ENCODE measurements at regions not wholly inside any gene's neighbourhood (a gene's known extent, or its start where the extent isn't known, plus 50 kb on each side); places are given as distances from the start of the nearest gene placed in this dataset.

- H3K9me3 Mint-ChIP-seq: peaks cover 79% of the 10 kb centered on the region
- TF ChIP-seq GTF2I (CRISPR knock-in tag; conservative IDR thresholded peaks at IDR 0.05) (no peak), ZNF416 (CRISPR knock-in tag; IDR thresholded peaks at IDR 0.05) (no peak), ESRRA (CRISPR knock-in tag; IDR thresholded peaks at IDR 0.05; ENCODE audit: borderline replicate concordance) (no peak), IRF1 (CRISPR knock-in tag; IDR thresholded peaks at IDR 0.05) (no peak), MAX (CRISPR knock-in tag; IDR thresholded peaks at IDR 0.05) (no peak), HMGXB4 (CRISPR knock-in tag; IDR thresholded peaks at IDR 0.05) (no peak), ZNF263 (CRISPR knock-in tag; IDR thresholded peaks at IDR 0.05; ENCODE audit: low read depth) (no peak), ZNF281 (CRISPR knock-in tag; IDR thresholded peaks at IDR 0.05) (no peak), ELF4 (CRISPR knock-in tag; IDR thresholded peaks at IDR 0.05; ENCODE audit: low read depth) (no peak), ZNF512 (CRISPR knock-in tag; IDR thresholded peaks at IDR 0.05; ENCODE audit: borderline replicate concordance) (no peak), ZSCAN18 (CRISPR knock-in tag; IDR thresholded peaks at IDR 0.05) (no peak), ATF1 (CRISPR knock-in tag; IDR thresholded peaks at IDR 0.05) (no peak), ZNF671 (CRISPR knock-in tag; IDR thresholded peaks at IDR 0.05) (no peak), FOXK1 (CRISPR knock-in tag; IDR thresholded peaks at IDR 0.05) (no peak), JUN (CRISPR knock-in tag; IDR thresholded peaks at IDR 0.05) (no peak), MXD4 (CRISPR knock-in tag; IDR thresholded peaks at IDR 0.05; ENCODE audit: borderline replicate concordance) (no peak)
- ATAC-seq (no peak), DNase-seq (ENCODE audit: low spot score) (no peak)
- H3K27ac Mint-ChIP-seq: no peak overlapping the region
- no peaks in the 10 kb centered on the region; the same call in 1 of the 2 replicates for H3K27me3 Mint-ChIP-seq (ENCODE audit: low read depth)
- peaks cover 45% of the 10 kb centered on the region for H3K36me3 Mint-ChIP-seq
- peaks cover 10% of the 10 kb centered on the region for H3K4me1 Mint-ChIP-seq
- ChIA-PET CTCF (no interaction called here), POLR2A (no interaction called here)
- no peak overlapping the region for H3K4me3 Mint-ChIP-seq
These were observed 84.2 kb upstream of the HS3ST1 start for GRCh38 chr4:11512871-11513270.

- DNase-seq (ENCODE audit: low spot score): no peak
- peaks cover 85% of the 10 kb centered on the region for H3K9me3 Mint-ChIP-seq
- ATAC-seq: no peak
- H3K4me3 Mint-ChIP-seq: no peak overlapping the region
- no peaks in the 10 kb centered on the region for H3K27me3 Mint-ChIP-seq (ENCODE audit: low read depth)
- no peak overlapping the region for H3K27ac Mint-ChIP-seq
- peaks cover 45% of the 10 kb centered on the region for H3K36me3 Mint-ChIP-seq
- CTCF ChIA-PET: no interaction called here
- POLR2A ChIA-PET: no interaction called here
- TF ChIP-seq ZNF396 (CRISPR knock-in tag; IDR thresholded peaks at IDR 0.05; ENCODE audit: borderline replicate concordance) (no peak), JUN (CRISPR knock-in tag; IDR thresholded peaks at IDR 0.05) (no peak), E2F1 (CRISPR knock-in tag; IDR thresholded peaks at IDR 0.05) (no peak)
- H3K4me1 Mint-ChIP-seq: peaks cover 10% of the 10 kb centered on the region
These were observed 82.6 kb upstream of the HS3ST1 start for GRCh38 chr4:11511321-11511720.
